SK-N-SH (cell line): ENCODE measurements at regions not wholly inside any gene's neighbourhood (a gene's known extent, or its start where the extent isn't known, plus 50 kb on each side); places are given as distances from the start of the nearest gene placed in this dataset.

Experiments
- CTCF ChIA-PET: fragments of 300-600, 350-600 bp; formaldehyde crosslinking; extraction: SDS; loops from one replicate; lab custom pipeline; 2021; lab: Yijun Ruan, JAX
- POLR2A ChIA-PET: fragments of 350-600 bp; sonication (Branson Sonifier 250); formaldehyde crosslinking; extraction: SDS; loops from one replicate; lab custom pipeline; 2020; ENCODE audit warnings: antibody characterized with exemption, inconsistent platforms; lab: Yijun Ruan, JAX
- DNase-seq: peaks from one replicate; pipeline ENCODE4 v3.0.0; 2012
- H2AFZ ChIP-seq: fragments of 200-600 bp; sonication (generic); 2 replicates; pipeline ENCODE4 v1.8.1; 2016; ENCODE audit warnings: antibody characterized with exemption, mild to moderate bottlenecking, low read depth
- H3F3A ChIP-seq: fragments of 200-600 bp; sonication (generic); replicated peaks from 2 replicates; pipeline ENCODE3; 2016; ENCODE audit warnings: antibody characterized with exemption, mild to moderate bottlenecking; ENCODE audit not compliant: insufficient read depth
- H3K27ac ChIP-seq, 2 experiments: fragments of 200-500 bp in 1 of 2; fragments of 200-600 bp in 1 of 2; sonication (Bioruptor generic) in 1 of 2; sonication (generic), shearing (Covaris generic) in 1 of 2; 2 replicates each; pipeline versions ENCODE4 v1.5.1 to v1.6.1; 2014 to 2016; ENCODE audit warnings: low read depth in 2 of 2, inconsistent platforms in 1 of 2, low read length in 1 of 2, mild to moderate bottlenecking in 1 of 2, mixed read lengths in 1 of 2
- H3K27me3 ChIP-seq: fragments of 200-600 bp; sonication (generic), shearing (Covaris generic); 2 replicates; pipeline ENCODE4 v1.6.1; 2016; ENCODE audit warnings: mixed run types; ENCODE audit not compliant: insufficient read depth
- H3K36me3 ChIP-seq, 2 experiments: fragments of 200-500 bp in 1 of 2; fragments of 200-600 bp in 1 of 2; sonication (Bioruptor generic) in 1 of 2; sonication (generic) in 1 of 2; replicated peaks in 1 of 2; 2 replicates each; pipeline versions ENCODE3 to v1.5.1; 2014 to 2016; ENCODE audit warnings: low read length in 1 of 2, mild to moderate bottlenecking in 1 of 2; ENCODE audit not compliant: insufficient read depth in 2 of 2, control insufficient read depth in 1 of 2
- H3K4me1 ChIP-seq, 2 experiments: fragments of 200-500 bp in 1 of 2; fragments of 200-600 bp in 1 of 2; sonication (Bioruptor generic) in 1 of 2; sonication (generic), shearing (Covaris generic) in 1 of 2; 2 replicates each; pipeline versions ENCODE4 v1.5.1 to v1.6.1; 2014 to 2016; ENCODE audit warnings: low read depth in 1 of 2, low read length in 1 of 2, mixed run types in 1 of 2; ENCODE audit not compliant: insufficient read depth in 2 of 2, control insufficient read depth in 1 of 2
- H3K4me2 ChIP-seq: fragments of 200-600 bp; sonication (generic), shearing (Covaris generic); 2 replicates; pipeline ENCODE4 v1.6.1; 2017; ENCODE audit warnings: mixed run types
- H3K4me3 ChIP-seq, 2 experiments: fragments of 200-500 bp in 1 of 2; fragments of 200-600 bp in 1 of 2; sonication (Bioruptor generic) in 1 of 2; sonication (generic), shearing (Covaris generic) in 1 of 2; 2 replicates each; pipeline versions ENCODE4 v1.5.1 to v1.8.1; 2014 to 2016; ENCODE audit warnings: low read depth in 2 of 2, inconsistent platforms in 1 of 2, low read length in 1 of 2, mild to moderate bottlenecking in 1 of 2, mixed read lengths in 1 of 2, moderate library complexity in 1 of 2
- H3K79me2 ChIP-seq: fragments of 200-600 bp; sonication (generic); 2 replicates; pipeline ENCODE4 v1.8.1; 2017; ENCODE audit warnings: mild to moderate bottlenecking; ENCODE audit not compliant: insufficient read depth
- H3K9ac ChIP-seq: fragments of 200-600 bp; sonication (generic); 2 replicates; pipeline ENCODE4 v1.6.1; 2017; ENCODE audit warnings: mixed run types
- H3K9me2 ChIP-seq: fragments of 200-600 bp; sonication (generic); 2 replicates; pipeline ENCODE4 v1.6.1; 2017; ENCODE audit warnings: mixed run types
- H3K9me3 ChIP-seq: fragments of 200-600 bp; sonication (generic); 2 replicates; pipeline ENCODE4 v1.6.1; 2017; ENCODE audit warnings: mixed run types, mild to moderate bottlenecking, moderate library complexity
- H4K20me1 ChIP-seq: fragments of 200-600 bp; sonication (generic); 2 replicates; pipeline ENCODE4 v1.6.1; 2017; ENCODE audit warnings: mild to moderate bottlenecking, mixed run types; ENCODE audit not compliant: insufficient read depth
- ELF1 ChIP-seq: IDR thresholded peaks from 2 replicates; pipeline ENCODE4 v1.4.0; 2012
- EZH2phosphoT487 ChIP-seq: fragments of 200-600 bp; sonication (generic); IDR thresholded peaks from 2 replicates; pipeline ENCODE4 v1.6.1; 2017; ENCODE audit warnings: low read depth, mixed run types, mild to moderate bottlenecking, antibody characterized with exemption, moderate library complexity, borderline replicate concordance
- FOSL2 ChIP-seq: IDR thresholded peaks from 2 replicates; pipeline ENCODE4 v1.4.0; 2012; ENCODE audit warnings: low read depth, mild to moderate bottlenecking, moderate library complexity, borderline replicate concordance
- GABPA ChIP-seq: IDR thresholded peaks from 2 replicates; pipeline ENCODE4 v1.4.0; 2012; ENCODE audit warnings: low read depth, mild to moderate bottlenecking
- GATA2 ChIP-seq: sonication (generic); formaldehyde crosslinking; IDR thresholded peaks from 2 replicates; pipeline ENCODE4 v1.5.0; 2020; ENCODE audit warnings: mild to moderate bottlenecking, missing genetic modification reagents
- NFIC ChIP-seq: IDR thresholded peaks from 2 replicates; pipeline ENCODE4 v1.4.0; 2012; ENCODE audit warnings: borderline replicate concordance
- PBX3 ChIP-seq: IDR thresholded peaks from 2 replicates; pipeline ENCODE4; 2012
- RAD21 ChIP-seq: IDR thresholded peaks from 2 replicates; pipeline ENCODE4 v1.6.1; 2012; ENCODE audit warnings: mild to moderate bottlenecking, low read length
- RFX5 ChIP-seq: IDR thresholded peaks from 2 replicates; pipeline ENCODE4 v1.6.1; 2012; ENCODE audit warnings: mild to moderate bottlenecking, improper control_type of control experiment, low read length
- SIN3A ChIP-seq: IDR thresholded peaks from 2 replicates; pipeline ENCODE4 v1.6.1; 2012; ENCODE audit warnings: low read depth, mild to moderate bottlenecking, low read length, moderate library complexity, borderline replicate concordance
- SMC3 ChIP-seq: IDR thresholded peaks from 2 replicates; pipeline ENCODE4 v1.6.1; 2012; ENCODE audit warnings: low read depth, low read length, improper control_type of control experiment
- TAF1 ChIP-seq: IDR thresholded peaks from 2 replicates; pipeline ENCODE4 v1.6.1; 2012; ENCODE audit warnings: low read depth, mild to moderate bottlenecking, low read length, moderate library complexity, borderline replicate concordance
- TCF12 ChIP-seq: IDR thresholded peaks from 2 replicates; pipeline ENCODE4 v1.4.0; 2012
- TEAD4 ChIP-seq: IDR thresholded peaks from 2 replicates; pipeline ENCODE4 v1.4.0; 2012; ENCODE audit warnings: mild to moderate bottlenecking, borderline replicate concordance; ENCODE audit not compliant: insufficient read depth
- WGBS: methylation state at CpG from one replicate; pipeline ENCODE4 v1.1.6; 2017; ENCODE audit warnings: low lambda C conversion rate; 5-methylcytosine and 5-hydroxymethylcytosine counted together
- TF ChIP-seq, protein P1 (sequence below): IDR thresholded peaks from 2 replicates; pipeline ENCODE4 v1.4.0; 2012; ENCODE audit warnings: low read depth, borderline replicate concordance
- TF ChIP-seq, protein P2 (sequence below): IDR thresholded peaks from 2 replicates; pipeline ENCODE4 v1.4.0; 2012; ENCODE audit warnings: low read depth, borderline replicate concordance
- TF ChIP-seq, protein P3 (sequence below): IDR thresholded peaks from 2 replicates; pipeline ENCODE4 v1.4.0; 2012; ENCODE audit warnings: low read depth

GRCh38 chr14:86430853-86431252 lies 900.9 kb downstream of the FLRT2 start:
- no peak for DNase-seq
- no peak overlapping the region for H3K4me2 ChIP-seq
- H3K9me3 ChIP-seq = no peaks in the 10 kb centered on the region
- H3K9ac ChIP-seq = no peak overlapping the region
- no peaks in the 10 kb centered on the region for H3K79me2 ChIP-seq
- H3K27ac ChIP-seq = no peak overlapping the region
- WGBS = 64% methylated on average over 7 of the region's 7 CpGs
- no peaks in the 10 kb centered on the region for H3F3A ChIP-seq
- H3K4me1 ChIP-seq = no peaks in the 10 kb centered on the region; a peak in 1 of 4 replicates
- H3K4me3 ChIP-seq = no peak overlapping the region
- H3K9me2 ChIP-seq = no peaks in the 10 kb centered on the region
- H4K20me1 ChIP-seq = no peaks in the 10 kb centered on the region
- POLR2A ChIA-PET = no interaction called here
- no peak overlapping the region for H2AFZ ChIP-seq
- TF ChIP-seq, protein P1, sequence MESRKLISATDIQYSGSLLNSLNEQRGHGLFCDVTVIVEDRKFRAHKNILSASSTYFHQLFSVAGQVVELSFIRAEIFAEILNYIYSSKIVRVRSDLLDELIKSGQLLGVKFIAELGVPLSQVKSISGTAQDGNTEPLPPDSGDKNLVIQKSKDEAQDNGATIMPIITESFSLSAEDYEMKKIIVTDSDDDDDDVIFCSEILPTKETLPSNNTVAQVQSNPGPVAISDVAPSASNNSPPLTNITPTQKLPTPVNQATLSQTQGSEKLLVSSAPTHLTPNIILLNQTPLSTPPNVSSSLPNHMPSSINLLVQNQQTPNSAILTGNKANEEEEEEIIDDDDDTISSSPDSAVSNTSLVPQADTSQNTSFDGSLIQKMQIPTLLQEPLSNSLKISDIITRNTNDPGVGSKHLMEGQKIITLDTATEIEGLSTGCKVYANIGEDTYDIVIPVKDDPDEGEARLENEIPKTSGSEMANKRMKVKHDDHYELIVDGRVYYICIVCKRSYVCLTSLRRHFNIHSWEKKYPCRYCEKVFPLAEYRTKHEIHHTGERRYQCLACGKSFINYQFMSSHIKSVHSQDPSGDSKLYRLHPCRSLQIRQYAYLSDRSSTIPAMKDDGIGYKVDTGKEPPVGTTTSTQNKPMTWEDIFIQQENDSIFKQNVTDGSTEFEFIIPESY = no peak
- no peak for TF ChIP-seq SIN3A
- TF ChIP-seq RFX5 = no peak
- no peak for TF ChIP-seq PBX3
- no peak for TF ChIP-seq ELF1
- no peak for TF ChIP-seq NFIC
- TF ChIP-seq TAF1 = no peak
- TF ChIP-seq, all 33 proteins: peak for 0
- no peaks in the 10 kb centered on the region for H3K36me3 ChIP-seq
- CTCF ChIA-PET = no interaction called here
- H3K27me3 ChIP-seq = no peaks in the 10 kb centered on the region

- Histone ChIP-seq H3F3A (no peaks in the 10 kb centered on the region), H3K27ac (no peak overlapping the region), H3K36me3 (no peaks in the 10 kb centered on the region), H3K79me2 (no peaks in the 10 kb centered on the region), H3K4me3 (no peak overlapping the region), H3K27me3 (no peaks in the 10 kb centered on the region), H2AFZ (no peak overlapping the region), H4K20me1 (no peaks in the 10 kb centered on the region), H3K4me2 (no peak overlapping the region), H3K9me2 (no peaks in the 10 kb centered on the region), H3K9ac (no peak overlapping the region), H3K4me1 (no peaks in the 10 kb centered on the region), H3K9me3 (no peaks in the 10 kb centered on the region)
- 9% methylated on average over 2 of the region's 2 CpGs for WGBS
- ChIA-PET CTCF (no interaction called here), POLR2A (no interaction called here)
- no peak for TF ChIP-seq RAD21
- TF ChIP-seq, protein P1 = no peak
- no peak for TF ChIP-seq SIN3A
- TF ChIP-seq, protein P2, sequence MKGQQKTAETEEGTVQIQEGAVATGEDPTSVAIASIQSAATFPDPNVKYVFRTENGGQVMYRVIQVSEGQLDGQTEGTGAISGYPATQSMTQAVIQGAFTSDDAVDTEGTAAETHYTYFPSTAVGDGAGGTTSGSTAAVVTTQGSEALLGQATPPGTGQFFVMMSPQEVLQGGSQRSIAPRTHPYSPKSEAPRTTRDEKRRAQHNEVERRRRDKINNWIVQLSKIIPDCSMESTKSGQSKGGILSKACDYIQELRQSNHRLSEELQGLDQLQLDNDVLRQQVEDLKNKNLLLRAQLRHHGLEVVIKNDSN = no peak
- no peak for TF ChIP-seq TEAD4
- no peak for TF ChIP-seq EZH2phosphoT487
- TF ChIP-seq GABPA = no peak
- TF ChIP-seq, protein P3, sequence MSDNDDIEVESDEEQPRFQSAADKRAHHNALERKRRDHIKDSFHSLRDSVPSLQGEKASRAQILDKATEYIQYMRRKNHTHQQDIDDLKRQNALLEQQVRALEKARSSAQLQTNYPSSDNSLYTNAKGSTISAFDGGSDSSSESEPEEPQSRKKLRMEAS = no peak
- no peak for TF ChIP-seq TCF12
- no peak for TF ChIP-seq FOSL2
- no peak for TF ChIP-seq GATA2 (CRISPR knock-in tag)
- no peak for TF ChIP-seq SMC3
- no peak for DNase-seq
Observed at GRCh38 chr14:86423214-86423613, 893.3 kb downstream of the FLRT2 start.
